HG03378 (cell line): ENCODE measurements at regions not wholly inside any gene's neighbourhood (a gene's known extent, or its start where the extent isn't known, plus 50 kb on each side); places are given as distances from the start of the nearest gene placed in this dataset.

Experiments
- ATAC-seq: cut with Tn5 transposase; IDR thresholded peaks from one replicate; pipeline ENCODE4 v1.9.1; 2021; ENCODE audit warnings: mild to moderate bottlenecking, moderate library complexity; ENCODE audit not compliant: unreplicated experiment

GRCh38 chr2:160670618-160671017 lies 177.0 kb upstream of the RBMS1 start:
- ATAC-seq: no peak

GRCh38 chr2:160672211-160672610 lies 178.6 kb upstream of the RBMS1 start:
- ATAC-seq: no peak

DNA sequence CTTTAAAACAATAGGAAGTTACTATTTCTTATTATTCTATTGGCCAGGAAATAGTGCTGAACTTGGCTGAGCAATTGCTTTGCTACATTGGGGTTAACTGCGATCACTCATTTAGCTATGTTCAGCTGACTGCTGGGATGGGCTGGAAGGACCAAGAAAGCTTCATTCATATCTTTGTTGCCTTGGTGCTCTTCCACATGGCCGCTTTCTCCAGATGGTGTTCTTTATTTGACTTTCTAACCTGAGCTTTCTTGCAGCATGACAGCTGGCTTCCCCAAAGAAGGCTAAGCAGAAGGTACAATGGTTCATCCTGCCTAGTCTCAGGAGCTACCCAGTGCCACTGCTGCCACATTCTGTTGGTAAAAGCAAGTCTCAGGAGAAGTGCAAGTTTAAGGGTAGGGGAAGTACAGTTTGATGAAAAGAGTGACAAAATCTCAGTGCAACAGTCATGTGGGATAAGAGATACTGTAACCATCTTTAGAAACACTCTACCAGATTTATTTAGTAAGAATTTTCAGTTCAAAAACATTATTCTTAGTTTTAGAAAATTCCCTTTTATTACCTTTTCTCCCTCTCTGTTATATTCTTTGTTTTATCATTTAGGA lies 180.6 kb upstream of the RBMS1 start:
- ATAC-seq: no peak

- no peak for ATAC-seq
Measured at GRCh38 chr2:160679686-160680085, 186.1 kb upstream of the RBMS1 start.

- ATAC-seq: no peak
Measured at GRCh38 chr2:160680294-160680693, 186.7 kb upstream of the RBMS1 start.

GRCh38 chr2:160680974-160681373 lies 187.4 kb upstream of the RBMS1 start:
- no peak for ATAC-seq

GRCh38 chr2:160683206-160683605 lies 189.6 kb upstream of the RBMS1 start:
- ATAC-seq: no peak

DNA sequence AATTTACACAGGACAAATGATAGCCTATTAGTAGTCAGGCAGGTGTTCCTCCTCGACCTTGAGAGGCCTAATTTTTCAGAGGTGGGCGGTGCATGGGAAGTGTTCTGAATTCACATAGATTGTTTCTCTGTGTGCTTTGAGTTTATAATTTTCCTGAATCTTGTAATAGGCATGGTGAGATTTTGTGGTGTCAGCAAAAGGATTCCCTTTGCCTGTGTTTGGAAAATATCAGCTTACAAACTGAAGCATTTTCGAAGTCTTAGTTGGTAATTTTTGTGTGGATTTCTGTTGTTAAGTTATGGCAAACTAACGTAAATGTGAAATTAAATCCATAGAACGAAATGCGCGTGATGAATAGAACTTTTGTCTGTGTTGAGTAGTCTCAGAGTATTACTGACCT lies 194.0 kb upstream of the RBMS1 start:
- ATAC-seq: no peak

GRCh38 chr2:160689441-160689840 lies 195.8 kb upstream of the RBMS1 start:
- ATAC-seq: no peak

- no peak for ATAC-seq
Measured at GRCh38 chr2:160694221-160694620, 200.6 kb upstream of the RBMS1 start.

- ATAC-seq: no peak
Measured at GRCh38 chr2:160694631-160695030, 201.0 kb upstream of the RBMS1 start.

GRCh38 chr2:160695402-160696086 lies 201.9 kb upstream of the RBMS1 start:
- ATAC-seq: no peak

DNA sequence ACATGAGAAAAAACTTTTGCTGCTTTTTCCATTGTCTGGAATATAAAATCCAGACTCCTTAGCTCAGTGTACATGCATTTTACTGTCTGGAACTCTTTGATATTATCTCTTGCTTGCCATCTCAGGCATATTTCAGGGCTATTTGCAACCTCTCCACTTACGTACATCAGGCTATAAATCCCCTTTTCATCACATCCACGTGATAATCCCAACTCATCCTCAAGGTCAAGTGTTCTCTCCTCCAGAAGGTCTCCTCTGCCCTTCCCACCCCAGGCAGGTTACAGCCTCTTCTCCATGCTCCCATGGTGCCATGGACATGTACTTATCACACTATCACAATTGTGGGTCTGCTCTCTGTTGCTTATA lies 202.5 kb upstream of the RBMS1 start:
- no peak for ATAC-seq

GRCh38 chr2:160697817-160698216 lies 204.2 kb upstream of the RBMS1 start:
- ATAC-seq: no peak

- no peak for ATAC-seq
Measured at GRCh38 chr2:160700021-160700814, 206.6 kb upstream of the RBMS1 start.

DNA sequence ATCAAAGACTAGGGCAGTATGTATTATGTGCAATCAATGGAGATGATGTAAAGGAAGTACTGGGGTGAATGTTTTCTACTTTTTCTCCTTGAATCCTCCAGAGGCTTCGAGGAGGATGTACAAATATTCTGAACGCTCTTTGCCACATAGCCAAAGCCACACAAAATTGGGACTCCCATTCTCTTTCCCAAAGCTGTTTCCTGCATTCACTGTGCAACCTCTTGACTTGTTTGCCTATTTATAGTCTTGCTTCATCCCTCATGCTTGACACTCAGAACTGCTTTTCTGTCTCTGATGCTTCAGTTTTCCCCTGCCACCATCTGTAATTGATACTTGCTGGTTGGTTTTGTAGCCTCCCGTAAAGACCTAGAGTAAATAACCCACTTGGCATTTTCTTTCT lies 208.2 kb upstream of the RBMS1 start:
- ATAC-seq: no peak

DNA sequence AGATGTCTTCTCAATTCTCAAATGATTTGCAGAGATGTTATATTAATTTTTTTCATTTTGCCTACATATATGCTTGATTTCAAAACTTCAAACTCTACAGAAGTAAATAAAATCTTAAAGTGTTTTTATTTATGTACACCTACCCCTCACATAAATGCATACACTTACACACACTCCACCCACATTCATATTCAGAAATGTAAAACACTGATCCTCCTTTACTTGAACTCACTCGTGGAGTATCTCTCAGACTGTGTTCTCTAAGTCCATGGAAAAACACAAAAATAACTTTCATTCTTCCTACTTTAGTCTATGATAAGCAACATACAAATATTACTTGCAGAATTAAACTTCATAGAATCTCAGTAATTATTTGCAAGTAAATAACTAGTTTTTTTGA lies 209.1 kb upstream of the RBMS1 start:
- no peak for ATAC-seq

DNA sequence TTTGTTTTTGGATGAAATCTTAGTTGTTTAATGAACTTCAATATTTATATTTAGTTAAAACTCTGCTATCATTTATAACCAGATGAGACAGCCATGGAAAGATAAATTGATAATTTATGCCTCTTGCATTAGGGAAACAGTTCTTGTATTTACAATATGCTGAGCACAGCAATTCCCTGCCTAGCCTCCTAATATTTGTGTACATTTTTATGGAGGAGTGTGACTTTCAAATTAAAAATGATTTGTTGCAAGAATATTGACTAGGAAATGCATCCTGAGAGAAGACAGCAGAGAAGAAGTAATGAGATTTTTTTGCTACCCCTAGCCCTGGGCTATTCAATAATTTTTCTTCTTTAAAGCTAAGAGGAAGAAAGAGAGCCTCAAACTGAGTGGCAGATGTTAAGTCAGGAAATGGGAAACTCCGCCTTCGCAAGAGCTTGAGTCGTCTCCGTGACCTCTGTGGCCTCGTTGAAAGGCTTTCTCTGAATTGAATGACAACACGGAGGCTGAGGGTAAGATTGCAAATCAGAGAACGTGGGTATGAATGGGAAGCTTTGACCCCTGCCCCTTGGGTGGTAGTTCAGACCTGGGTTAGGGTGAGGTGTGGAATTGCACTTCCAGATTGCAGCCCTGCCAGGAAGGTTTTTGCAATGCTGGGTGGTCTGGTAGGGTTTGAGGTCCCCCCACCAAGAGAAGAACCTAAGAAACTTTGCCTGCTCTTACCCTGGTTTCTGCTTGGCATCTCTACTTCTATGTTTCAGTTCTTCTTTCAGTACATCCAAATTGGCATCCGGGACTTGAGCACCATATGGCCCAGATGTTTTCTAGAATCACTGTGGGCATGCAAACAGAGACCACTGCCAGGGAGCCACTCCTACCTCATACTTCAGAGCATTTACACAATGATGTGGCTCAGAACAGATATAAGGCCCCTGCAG lies 210.3 kb upstream of the RBMS1 start:
- ATAC-seq: peak; percentile 86

- ATAC-seq: no peak
Measured at GRCh38 chr2:160715428-160715827, 221.8 kb upstream of the RBMS1 start.

GRCh38 chr2:160719116-160719515 lies 225.5 kb upstream of the RBMS1 start:
- no peak for ATAC-seq

DNA sequence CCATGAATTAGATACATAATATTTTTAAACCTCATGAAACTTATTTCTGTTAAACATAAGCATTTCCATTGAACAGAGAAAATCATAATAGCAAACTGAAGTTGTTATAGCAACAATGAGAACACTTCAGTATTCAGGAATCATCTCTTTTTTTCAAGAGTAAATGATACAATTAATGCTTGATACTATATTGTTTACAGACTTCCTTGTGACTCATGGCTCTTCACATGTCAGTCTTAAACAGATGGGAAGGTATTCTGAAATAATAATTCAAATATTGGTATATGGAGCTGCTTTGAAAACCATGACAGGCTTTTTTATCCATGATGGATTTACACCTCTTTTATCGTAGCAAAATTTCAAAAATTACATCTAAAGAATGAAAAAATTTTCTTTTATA lies 226.5 kb upstream of the RBMS1 start:
- no peak for ATAC-seq
